Transverse colon (tissue), 4 donors: ENCODE measurements at regions not wholly inside any gene's neighbourhood (a gene's known extent, or its start where the extent isn't known, plus 50 kb on each side); places are given as distances from the start of the nearest gene placed in this dataset.

Experiments
- DNase-seq: peaks from one replicate; pipeline ENCODE4 v3.0.0-alpha.2; 2019
- H3K27ac ChIP-seq, 4 donors: fragments of 200-600 bp; sonication (generic); 2 replicates each; pipeline ENCODE4 v1.5.1; 2016 to 2018; ENCODE audit warnings: inconsistent platforms in 4 of 4
- H3K27me3 ChIP-seq: fragments of 200-600 bp; sonication (generic); 2 replicates; pipeline ENCODE4 v1.5.1; 2017; ENCODE audit warnings: inconsistent platforms
- H3K36me3 ChIP-seq, 4 donors: fragments of 200-600 bp; sonication (generic); 2 replicates each; pipeline ENCODE4 v1.5.1; 2017 to 2019; ENCODE audit warnings: inconsistent platforms in 4 of 4
- H3K4me1 ChIP-seq, 4 donors: fragments of 200-600 bp; sonication (generic); 2 replicates each; pipeline ENCODE4 v1.5.1; 2017 to 2020; ENCODE audit warnings: inconsistent platforms in 4 of 4
- H3K4me3 ChIP-seq, 4 donors: fragments of 200-600 bp; sonication (generic); 1 replicate in 1 of 4; 2 replicates in 3 of 4; pipeline versions ENCODE4 v1.5.1 to v1.6.1; 2017 to 2019; ENCODE audit warnings: inconsistent platforms in 4 of 4
- H3K9me3 ChIP-seq, 2 donors: fragments of 200-600 bp; sonication (generic); 2 replicates each; pipeline ENCODE4 v1.5.1; 2017 to 2019; ENCODE audit warnings: inconsistent platforms in 2 of 2
- CTCF ChIP-seq, 5 experiments: fragments of 200-600 bp in 3 of 5; fragments of 450-650 bp in 2 of 5; sonication (generic) in 3 of 5; IDR thresholded peaks; 1 replicate in 2 of 5; 2 replicates in 3 of 5; pipeline ENCODE4 v1.5.1; 2016 to 2017; ENCODE audit warnings: antibody characterized with exemption in 5 of 5, inconsistent platforms in 3 of 5, mild to moderate bottlenecking in 2 of 5, moderate library complexity in 1 of 5
- EP300 ChIP-seq: sonication (generic); formaldehyde crosslinking; IDR thresholded peaks from one replicate; pipeline ENCODE4 v1.6.1; 2017; ENCODE audit warnings: antibody characterized with exemption, low read depth
- POLR2A ChIP-seq: fragments of 450-650 bp; IDR thresholded peaks from one replicate; pipeline ENCODE4 v1.6.1; 2016; ENCODE audit warnings: antibody characterized with exemption, mild to moderate bottlenecking, moderate library complexity
- POLR2AphosphoS5 ChIP-seq, 3 donors: sonication (generic); formaldehyde crosslinking; IDR thresholded peaks; one replicate each; pipeline ENCODE4 v1.6.1; 2016; ENCODE audit warnings: antibody characterized with exemption in 3 of 3
- WGBS, 2 donors: methylation state at CpG; one replicate each; pipeline ENCODE4 v1.1.5; 2018; ENCODE audit warnings: low coverage in 1 of 2; 5-methylcytosine and 5-hydroxymethylcytosine counted together
- in situ Hi-C, 4 donors: fragments of 200-750 bp; cut with MboI; loops; one replicate each; pipeline versions ENCODE4 v1.15.0 to v1.15.1; 2017; ENCODE audit warnings: low sequenced_read_pairs in 3 of 4, low pct_ligation_motif_present in 1 of 4, low pct_unique_long_range_greater_than_20kb in 1 of 4
- intact Hi-C: fragments of 100-400 bp; cut with DNase I; formaldehyde crosslinking; loops from one replicate; pipeline ENCODE4 v1.15.1; 2023; ENCODE audit warnings: low total_unique reads

DNA sequence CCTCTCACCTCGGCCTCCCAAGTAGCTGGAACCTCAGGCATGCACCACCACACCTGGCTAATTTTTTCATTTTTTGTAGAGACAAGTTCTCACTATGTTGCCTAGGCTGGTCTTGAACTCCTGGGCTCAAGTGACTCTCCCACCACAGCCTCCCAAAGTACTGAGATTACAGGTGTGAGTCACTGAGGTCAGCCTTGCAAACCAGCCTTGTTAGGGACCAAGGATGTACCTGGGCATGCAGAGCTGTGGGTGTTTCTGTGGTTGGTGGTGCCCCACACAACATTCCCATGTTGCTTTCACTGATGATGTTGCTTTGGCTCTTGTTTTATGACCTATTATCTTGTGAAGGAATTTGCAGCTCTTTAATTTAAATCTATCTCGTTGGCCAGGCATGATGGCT, 54.8 kb downstream of the OTUD1 start:
- Histone ChIP-seq H3K4me1 (no peaks in the 10 kb centered on the region), H3K4me3 (no peak overlapping the region), H3K27ac (no peak overlapping the region), H3K9me3 (no peaks in the 10 kb centered on the region), H3K27me3 (peaks cover 7% of the 10 kb centered on the region), H3K36me3 (no peaks in the 10 kb centered on the region)
- no peak for TF ChIP-seq CTCF (IDR thresholded peaks at IDR 0.05)
- TF ChIP-seq POLR2A: no peak
- no peak for TF ChIP-seq EP300
- TF ChIP-seq POLR2AphosphoS5 (IDR thresholded peaks at IDR 0.05): no peak
- 49 to 69% methylated on average over 2 of the region's 2 CpGs for WGBS, 2 donors
- intact Hi-C loops (no loop called here), in situ Hi-C loops (no loop called here)
- no peak for DNase-seq

DNA sequence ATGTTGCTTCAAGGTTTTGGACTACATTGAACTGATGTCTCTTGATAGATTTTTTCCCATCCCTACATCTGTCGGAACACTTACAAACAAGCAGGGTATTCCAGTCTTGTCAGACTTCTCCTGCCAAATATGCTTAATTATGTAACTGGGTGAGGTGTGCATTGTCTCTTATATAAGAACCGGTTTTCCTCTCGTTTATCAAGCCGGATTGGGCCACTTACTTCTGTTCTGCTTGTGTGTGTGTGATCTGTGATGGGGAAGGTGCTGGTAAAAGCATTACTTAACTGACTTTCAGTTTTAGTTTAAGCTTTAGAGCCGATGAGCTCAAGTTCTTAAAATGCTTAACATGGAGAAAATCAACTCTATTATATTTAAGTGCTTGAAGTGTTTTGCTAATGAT, 57.9 kb downstream of the OTUD1 start:
- intact Hi-C loops: no loop called here
- Histone ChIP-seq H3K27ac (no peak overlapping the region), H3K36me3 (no peaks in the 10 kb centered on the region), H3K9me3 (no peaks in the 10 kb centered on the region), H3K4me1 (no peaks in the 10 kb centered on the region), H3K27me3 (peaks cover 7% of the 10 kb centered on the region), H3K4me3 (no peak overlapping the region)
- 68% methylated on average over 5 of the region's 5 CpGs for WGBS, 2 donors
- DNase-seq: no peak
- in situ Hi-C loops: no loop called here
- TF ChIP-seq EP300: no peak
- TF ChIP-seq CTCF (IDR thresholded peaks at IDR 0.05): no peak
- TF ChIP-seq POLR2A: no peak
- TF ChIP-seq POLR2AphosphoS5 (IDR thresholded peaks at IDR 0.05): no peak

GRCh38 chr10:23499372-23500132, 60.7 kb downstream of the OTUD1 start:
- intact Hi-C loops (no loop called here), in situ Hi-C loops (no loop called here)
- H3K9me3 ChIP-seq: no peaks in the 10 kb centered on the region
- H3K4me1 ChIP-seq: no peaks in the 10 kb centered on the region
- DNase-seq: no peak
- no peaks in the 10 kb centered on the region for H3K36me3 ChIP-seq
- 48 to 58% methylated on average over 9 to 10 of the region's 10 CpGs for WGBS, 2 donors
- no peak overlapping the region for H3K4me3 ChIP-seq
- TF ChIP-seq POLR2A (no peak), EP300 (no peak), CTCF (IDR thresholded peaks at IDR 0.05) (no peak), POLR2AphosphoS5 (IDR thresholded peaks at IDR 0.05) (no peak)
- no peaks in the 10 kb centered on the region for H3K27me3 ChIP-seq
- no peak overlapping the region for H3K27ac ChIP-seq

DNA sequence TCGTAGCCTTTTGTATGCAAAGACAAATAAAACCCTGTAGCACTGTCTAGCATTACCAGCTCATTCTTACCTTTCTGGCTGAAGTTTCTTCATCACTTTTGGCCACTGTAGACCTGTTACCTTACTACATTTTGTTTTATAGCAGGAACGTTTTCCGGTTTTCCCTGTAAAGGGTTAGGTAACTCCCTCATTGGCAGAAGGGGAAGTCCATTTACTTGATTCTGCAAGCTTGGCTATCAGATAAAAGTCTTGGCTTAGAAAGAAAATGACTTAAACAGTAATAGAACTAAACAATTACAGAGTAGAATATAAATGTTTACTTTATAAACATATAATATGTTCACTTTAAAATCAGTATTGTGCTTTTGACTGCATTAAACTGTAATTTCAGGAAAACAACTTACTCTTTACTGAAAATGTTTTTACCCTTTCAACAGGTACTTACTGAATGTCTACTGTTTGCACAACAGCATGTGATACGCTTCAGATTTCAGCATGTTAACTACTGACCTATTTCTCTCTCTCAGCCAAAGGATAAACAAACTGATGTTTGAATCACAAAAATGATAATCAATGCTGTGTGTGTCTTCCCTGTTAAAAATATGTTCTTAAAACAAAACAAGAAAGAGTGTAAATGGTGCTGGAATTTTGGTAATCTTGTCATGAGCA, 67.1 kb downstream of the OTUD1 start:
- no peak for DNase-seq
- Histone ChIP-seq H3K9me3 (no peaks in the 10 kb centered on the region), H3K36me3 (no peaks in the 10 kb centered on the region), H3K27me3 (no peaks in the 10 kb centered on the region), H3K27ac (no peak overlapping the region), H3K4me1 (no peaks in the 10 kb centered on the region), H3K4me3 (no peak overlapping the region)
- in situ Hi-C loops (no loop called here), intact Hi-C loops (no loop called here)
- 39 to 44% methylated on average over 4 of the region's 4 CpGs for WGBS, 2 donors
- no peak for TF ChIP-seq POLR2A
- TF ChIP-seq CTCF (IDR thresholded peaks at IDR 0.05): no peak
- no peak for TF ChIP-seq EP300
